KG1 (cell line): ENCODE measurements at regions not wholly inside any gene's neighbourhood (a gene's known extent, or its start where the extent isn't known, plus 50 kb on each side); places are given as distances from the start of the nearest gene placed in this dataset.
"Not testable (repeated sequence)": the region's sequence is repeated elsewhere in the genome, so short reads cannot be mapped to it uniquely, and the experiment has no call there.

Experiments
- DNase-seq: peaks from one replicate; lab custom pipeline; 2025; lab: John Stamatoyannopoulos, UW

DNA sequence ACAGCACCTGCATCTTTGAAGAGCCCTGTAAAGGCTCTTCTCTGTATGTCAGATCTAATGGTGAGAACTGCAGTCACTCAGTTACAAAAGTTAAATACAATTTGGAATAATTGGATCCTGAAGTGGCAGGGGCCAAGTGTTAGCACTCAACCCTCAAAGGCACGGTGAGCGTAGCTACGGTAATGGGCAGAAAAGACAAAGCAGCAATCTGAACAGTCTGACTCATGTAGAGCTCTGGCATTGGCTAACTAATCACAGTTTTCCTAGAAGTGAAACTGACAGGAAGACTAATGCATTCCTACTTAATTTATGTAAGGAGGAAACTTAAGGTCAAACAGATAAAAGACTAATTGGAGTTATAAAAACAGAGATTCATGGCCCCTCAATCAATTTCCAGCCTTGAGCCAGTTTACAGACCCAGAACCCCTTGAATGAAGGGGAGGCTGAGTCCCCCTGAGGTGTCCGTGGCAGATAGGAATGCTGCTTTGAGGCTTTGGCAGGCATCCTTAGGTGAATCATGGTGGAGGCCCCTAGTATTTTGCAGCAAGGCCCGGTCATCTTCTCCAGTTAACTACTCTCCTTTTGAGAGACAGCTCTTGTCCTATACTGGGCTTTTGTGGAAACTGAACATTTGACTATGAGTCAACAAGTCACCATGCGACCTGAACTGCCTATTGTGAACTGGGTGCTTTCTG lies 450.7 kb downstream of the ZNF33B start:
- DNase-seq, result not testable (repeated sequence)

GRCh38 chr10:42177793-42178689 lies 460.3 kb downstream of the ZNF33B start:
- not testable (repeated sequence) for DNase-seq

- DNase-seq, result no peak
Measured at GRCh38 chr10:42177077-42177792, 461.1 kb downstream of the ZNF33B start.

GRCh38 chr10:42150428-42151061 lies 487.8 kb downstream of the ZNF33B start:
- DNase-seq, result no peak

- no peak for DNase-seq
Measured at GRCh38 chr10:42149722-42150427, 488.5 kb downstream of the ZNF33B start.

DNA sequence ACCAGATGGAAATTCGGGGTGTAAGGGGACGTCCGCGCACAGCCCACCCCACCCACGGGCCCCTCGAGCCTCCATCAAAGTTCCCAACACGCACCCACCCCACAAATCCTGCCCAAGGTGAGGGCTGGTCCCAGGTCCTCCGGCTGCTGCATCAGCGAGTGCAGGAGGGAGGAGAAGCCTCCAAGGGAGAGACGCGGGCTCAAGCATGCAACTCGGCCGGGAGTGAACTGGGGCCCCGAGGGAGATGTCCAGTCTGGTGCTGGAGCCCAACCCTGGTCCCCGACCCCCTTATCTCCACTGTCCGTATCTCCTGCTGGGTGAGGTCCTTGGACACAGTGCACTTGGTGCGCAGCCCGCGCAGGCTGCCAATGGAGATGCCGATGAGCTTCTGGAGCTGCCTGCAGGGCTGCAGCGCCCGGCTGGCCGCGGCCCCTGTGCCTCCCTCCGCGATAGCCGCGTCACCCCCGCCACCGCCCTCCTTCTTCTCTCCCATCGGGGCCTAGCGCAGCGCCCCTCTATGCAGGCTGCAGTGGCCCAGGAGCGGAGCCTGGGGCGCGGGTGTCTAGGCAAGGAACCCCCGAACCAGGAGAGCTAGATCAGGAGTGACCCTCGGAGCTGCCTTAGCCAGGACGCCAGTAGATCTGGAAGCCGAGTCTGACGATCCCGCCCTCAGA lies 489.2 kb downstream of the ZNF33B start:
- no peak for DNase-seq

GRCh38 chr10:42146165-42146564 lies 492.2 kb downstream of the ZNF33B start:
- not testable (repeated sequence) for DNase-seq

- DNase-seq, result not testable (repeated sequence)
Measured at GRCh38 chr10:42138023-42138422, 500.3 kb downstream of the ZNF33B start.

GRCh38 chr10:42113158-42113450 lies 525.3 kb downstream of the ZNF33B start:
- DNase-seq, result no peak

DNA sequence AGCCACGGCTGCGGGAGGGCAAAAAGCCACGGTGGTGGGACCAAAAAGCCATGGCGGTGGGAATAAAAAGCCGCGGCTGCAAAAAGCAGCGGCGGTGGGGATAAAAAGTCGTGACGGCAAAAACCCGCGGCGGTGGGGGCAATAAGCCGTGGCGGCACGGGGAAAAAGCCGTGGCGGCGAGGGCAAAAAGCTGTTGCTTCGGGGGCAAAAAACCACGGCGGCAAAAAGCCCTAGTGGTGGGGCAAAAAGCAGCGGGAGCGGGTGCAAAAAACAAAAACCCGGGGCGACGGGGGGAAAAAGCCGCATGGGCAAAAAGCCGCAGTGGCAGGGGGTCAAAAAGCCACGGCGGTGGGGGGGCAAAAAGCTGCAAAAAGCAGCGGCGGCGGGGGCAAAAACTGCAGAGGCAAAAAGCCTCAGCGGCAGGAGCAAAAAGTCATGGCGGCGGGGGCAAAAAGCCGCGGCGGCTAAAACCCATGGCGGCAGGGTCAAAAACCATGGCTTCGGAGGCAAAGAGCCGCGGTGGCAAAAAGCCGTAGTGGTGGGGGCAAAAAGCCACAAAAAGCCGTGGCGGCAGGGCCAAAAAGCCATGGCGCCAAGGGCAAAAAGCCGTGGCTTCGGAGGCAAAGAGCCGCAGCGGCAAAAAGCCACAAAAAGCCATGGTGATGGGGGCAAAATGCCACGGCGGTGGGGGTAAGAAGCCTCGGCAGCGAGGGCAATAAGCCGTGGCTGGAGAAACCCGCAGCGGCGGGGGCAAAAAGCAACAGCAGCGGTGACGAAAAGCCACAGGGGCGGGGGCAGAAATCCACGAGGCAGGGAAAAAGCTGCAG lies 525.8 kb downstream of the ZNF33B start:
- no peak for DNase-seq

DNA sequence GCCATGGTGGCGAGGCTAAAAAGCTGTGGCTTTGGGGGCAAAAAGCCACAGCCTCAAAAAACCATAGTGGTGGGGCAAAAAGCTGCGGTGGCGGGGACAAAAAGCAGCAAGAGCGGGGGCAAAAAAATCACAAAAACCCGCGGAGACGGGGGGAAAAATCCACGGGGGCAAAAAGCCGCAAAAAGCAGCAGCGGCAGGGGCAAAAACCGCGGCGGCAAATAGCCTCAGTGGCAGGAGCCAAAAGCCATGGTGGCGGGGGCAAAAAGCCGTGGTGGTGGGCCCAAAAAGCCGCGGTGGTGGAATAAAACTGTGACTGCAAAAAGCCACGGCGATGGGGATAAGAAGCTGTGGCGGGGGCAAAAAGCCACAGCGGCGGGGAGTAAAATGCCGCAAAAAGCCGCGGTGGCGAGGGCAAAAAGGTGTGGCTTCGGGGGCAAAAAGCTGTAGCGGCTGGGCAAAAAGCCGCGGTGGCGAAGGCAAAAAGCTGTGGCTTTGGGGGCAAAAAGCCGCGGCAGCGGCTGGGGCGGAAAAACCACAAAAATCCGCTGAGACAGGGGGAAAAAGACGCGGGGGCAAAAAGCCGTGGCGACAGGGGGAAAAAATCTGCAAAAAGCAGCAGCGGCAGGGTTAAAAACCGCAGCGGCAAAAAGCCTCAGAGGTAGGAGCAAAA lies 526.6 kb downstream of the ZNF33B start:
- no peak for DNase-seq

DNA sequence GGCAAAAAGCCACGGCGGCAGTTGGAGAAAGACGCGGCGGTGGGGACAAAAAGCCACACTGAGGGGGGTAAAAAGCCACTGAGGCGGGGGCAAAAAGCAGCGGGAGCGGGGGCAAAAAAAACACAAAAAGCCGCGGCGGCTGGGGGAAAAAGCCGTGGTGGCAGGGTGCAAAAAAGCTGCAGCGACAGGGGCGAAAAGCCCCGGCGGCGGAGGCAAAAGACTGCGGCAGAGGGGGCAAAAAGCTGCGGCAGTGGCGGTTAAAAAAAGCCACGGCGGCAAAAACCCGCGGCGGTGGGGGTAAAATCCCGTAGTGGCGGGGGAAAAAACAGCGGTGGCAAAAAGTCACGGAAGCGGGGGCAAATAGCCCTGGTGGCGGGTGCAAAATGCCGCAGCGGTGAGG lies 527.3 kb downstream of the ZNF33B start:
- no peak for DNase-seq
